Osteoblast (primary cell): ENCODE measurements at regions not wholly inside any gene's neighbourhood (a gene's known extent, or its start where the extent isn't known, plus 50 kb on each side); places are given as distances from the start of the nearest gene placed in this dataset.

ENCODE experiments used
- DNase-seq: peaks from one replicate; pipeline ENCODE4 v3.0.0; 2011; ENCODE audit warnings: low spot score, mixed read lengths; ENCODE audit not compliant: insufficient read length; ENCODE audit errors: missing footprints
- H2AFZ ChIP-seq: 2 replicates; pipeline ENCODE4 v1.6.0; 2011; ENCODE audit warnings: mild to moderate bottlenecking, low read length
- H3K27ac ChIP-seq: 2 replicates; pipeline ENCODE4 v1.5.1; 2011; ENCODE audit warnings: mild to moderate bottlenecking, low read depth, low read length, moderate library complexity
- H3K27me3 ChIP-seq: 2 replicates; pipeline ENCODE4 v1.6.0; 2012; ENCODE audit warnings: mild to moderate bottlenecking, control low read depth, inconsistent platforms, low read length, moderate library complexity; ENCODE audit not compliant: insufficient read depth
- H3K36me3 ChIP-seq: 2 replicates; pipeline ENCODE4 v1.5.1; 2011; ENCODE audit warnings: mild to moderate bottlenecking, low read length, control low read depth, moderate library complexity; ENCODE audit not compliant: insufficient read depth
- H3K4me1 ChIP-seq: 2 replicates; pipeline ENCODE4 v1.5.1; 2011; ENCODE audit warnings: mild to moderate bottlenecking, low read length, control low read depth, moderate library complexity; ENCODE audit not compliant: insufficient read depth
- H3K4me2 ChIP-seq: 2 replicates; pipeline ENCODE4 v1.6.0; 2011; ENCODE audit warnings: mild to moderate bottlenecking, low read length; ENCODE audit not compliant: insufficient read depth
- H3K4me3 ChIP-seq: fragments of 200-600 bp; sonication (generic); 3 replicates; pipeline ENCODE4 v1.5.1; 2012; ENCODE audit warnings: mild to moderate bottlenecking, low read length, inconsistent platforms; ENCODE audit not compliant: insufficient read depth
- H3K79me2 ChIP-seq: 2 replicates; pipeline ENCODE4 v1.6.0; 2012; ENCODE audit warnings: mild to moderate bottlenecking, low read length, control low read depth, inconsistent platforms; ENCODE audit not compliant: insufficient read depth
- H3K9me3 ChIP-seq: 2 replicates; pipeline ENCODE4 v1.5.1; 2011; ENCODE audit warnings: low read depth, low read length, control low read depth
- H4K20me1 ChIP-seq: 2 replicates; pipeline ENCODE4 v1.6.0; 2012; ENCODE audit warnings: mild to moderate bottlenecking, low read length, control low read depth; ENCODE audit not compliant: insufficient read depth
- TF ChIP-seq, protein P1 (sequence below): IDR thresholded peaks from 2 replicates; pipeline ENCODE4 v1.5.1; 2011; ENCODE audit warnings: mild to moderate bottlenecking, low read depth, low read length, moderate library complexity; ENCODE audit errors: extremely low read depth

DNA sequence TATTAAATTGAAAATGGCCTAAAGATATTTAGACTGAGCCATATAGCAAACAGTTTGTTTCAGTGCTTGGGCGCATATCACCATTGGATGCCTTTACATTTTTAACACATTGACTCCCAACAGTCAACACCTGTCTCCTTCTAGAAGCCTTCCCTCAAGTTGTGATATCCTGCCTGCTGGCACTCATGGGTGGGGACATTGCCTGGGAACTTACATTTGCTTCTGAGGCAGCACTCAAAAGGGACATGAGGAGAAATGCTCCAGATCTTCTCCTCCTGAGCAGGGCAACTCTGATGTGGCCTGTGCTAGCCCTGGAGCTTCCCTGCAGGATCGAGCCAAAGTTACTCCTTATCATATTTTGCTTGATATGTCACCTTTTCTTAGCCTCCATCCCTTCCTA, 392.2 kb downstream of the CDH7 start:
- no peak for DNase-seq
- no peaks in the 10 kb centered on the region for H3K36me3 ChIP-seq
- H3K27ac ChIP-seq, result no peak overlapping the region
- H2AFZ ChIP-seq, result no peak overlapping the region
- no peaks in the 10 kb centered on the region for H3K9me3 ChIP-seq
- no peaks in the 10 kb centered on the region for H3K27me3 ChIP-seq
- H3K79me2 ChIP-seq, result no peaks in the 10 kb centered on the region
- H3K4me1 ChIP-seq, result no peaks in the 10 kb centered on the region
- no peak overlapping the region for H3K4me3 ChIP-seq
- no peaks in the 10 kb centered on the region for H4K20me1 ChIP-seq
- TF ChIP-seq, protein P1, sequence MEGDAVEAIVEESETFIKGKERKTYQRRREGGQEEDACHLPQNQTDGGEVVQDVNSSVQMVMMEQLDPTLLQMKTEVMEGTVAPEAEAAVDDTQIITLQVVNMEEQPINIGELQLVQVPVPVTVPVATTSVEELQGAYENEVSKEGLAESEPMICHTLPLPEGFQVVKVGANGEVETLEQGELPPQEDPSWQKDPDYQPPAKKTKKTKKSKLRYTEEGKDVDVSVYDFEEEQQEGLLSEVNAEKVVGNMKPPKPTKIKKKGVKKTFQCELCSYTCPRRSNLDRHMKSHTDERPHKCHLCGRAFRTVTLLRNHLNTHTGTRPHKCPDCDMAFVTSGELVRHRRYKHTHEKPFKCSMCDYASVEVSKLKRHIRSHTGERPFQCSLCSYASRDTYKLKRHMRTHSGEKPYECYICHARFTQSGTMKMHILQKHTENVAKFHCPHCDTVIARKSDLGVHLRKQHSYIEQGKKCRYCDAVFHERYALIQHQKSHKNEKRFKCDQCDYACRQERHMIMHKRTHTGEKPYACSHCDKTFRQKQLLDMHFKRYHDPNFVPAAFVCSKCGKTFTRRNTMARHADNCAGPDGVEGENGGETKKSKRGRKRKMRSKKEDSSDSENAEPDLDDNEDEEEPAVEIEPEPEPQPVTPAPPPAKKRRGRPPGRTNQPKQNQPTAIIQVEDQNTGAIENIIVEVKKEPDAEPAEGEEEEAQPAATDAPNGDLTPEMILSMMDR, result no peak
- no peak overlapping the region for H3K4me2 ChIP-seq

DNA sequence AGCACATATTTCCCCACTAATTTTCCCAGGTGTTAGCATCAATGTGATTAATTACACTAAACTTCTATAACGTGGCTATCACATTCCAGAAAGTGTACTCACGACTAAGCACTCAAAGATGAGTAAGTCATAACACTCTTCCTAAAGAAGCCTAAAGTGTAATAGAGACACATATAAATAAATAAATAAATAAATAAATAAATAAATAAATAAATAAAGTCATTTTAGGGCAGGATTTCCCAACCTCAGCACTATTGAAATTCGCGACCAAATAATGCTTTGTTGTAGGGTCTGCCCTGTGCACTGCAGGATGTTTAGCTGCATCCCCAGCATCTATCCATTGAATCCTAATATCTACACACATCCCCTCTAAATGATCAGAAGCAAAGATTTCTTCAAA, 390.9 kb downstream of the CDH7 start:
- Histone ChIP-seq H3K79me2 (no peaks in the 10 kb centered on the region), H3K27me3 (no peaks in the 10 kb centered on the region), H3K36me3 (no peaks in the 10 kb centered on the region), H3K9me3 (no peaks in the 10 kb centered on the region), H3K4me2 (no peak overlapping the region), H3K4me1 (no peaks in the 10 kb centered on the region), H3K4me3 (no peak overlapping the region), H2AFZ (no peak overlapping the region), H4K20me1 (no peaks in the 10 kb centered on the region), H3K27ac (no peak overlapping the region)
- no peak for DNase-seq
- TF ChIP-seq, protein P1, result no peak

DNA sequence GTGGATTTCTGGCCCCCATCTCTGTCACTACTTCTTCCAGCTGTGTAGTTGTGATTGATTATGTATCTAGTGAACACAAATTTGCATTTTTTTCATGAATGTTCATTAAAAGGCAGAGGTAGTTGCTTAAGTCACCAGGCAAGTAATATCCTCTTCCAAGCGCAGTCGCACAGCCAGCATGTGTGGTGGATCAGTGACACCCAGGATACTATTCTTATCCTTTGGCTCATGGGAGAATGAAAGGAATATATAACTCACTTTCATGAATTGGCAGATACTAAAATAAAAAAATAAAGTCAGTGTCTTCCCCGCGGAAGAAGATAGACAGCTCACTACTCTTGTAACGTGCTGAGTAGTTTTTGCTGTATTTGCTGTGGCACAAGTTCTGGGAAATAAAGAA, 387.8 kb downstream of the CDH7 start:
- Histone ChIP-seq H4K20me1 (no peaks in the 10 kb centered on the region), H3K9me3 (peaks cover 5% of the 10 kb centered on the region), H3K4me3 (no peak overlapping the region), H3K27ac (no peak overlapping the region), H3K36me3 (no peaks in the 10 kb centered on the region), H3K4me1 (no peaks in the 10 kb centered on the region), H3K79me2 (no peaks in the 10 kb centered on the region), H2AFZ (no peak overlapping the region), H3K27me3 (no peaks in the 10 kb centered on the region), H3K4me2 (no peak overlapping the region)
- TF ChIP-seq, protein P1, result no peak
- no peak for DNase-seq

DNA sequence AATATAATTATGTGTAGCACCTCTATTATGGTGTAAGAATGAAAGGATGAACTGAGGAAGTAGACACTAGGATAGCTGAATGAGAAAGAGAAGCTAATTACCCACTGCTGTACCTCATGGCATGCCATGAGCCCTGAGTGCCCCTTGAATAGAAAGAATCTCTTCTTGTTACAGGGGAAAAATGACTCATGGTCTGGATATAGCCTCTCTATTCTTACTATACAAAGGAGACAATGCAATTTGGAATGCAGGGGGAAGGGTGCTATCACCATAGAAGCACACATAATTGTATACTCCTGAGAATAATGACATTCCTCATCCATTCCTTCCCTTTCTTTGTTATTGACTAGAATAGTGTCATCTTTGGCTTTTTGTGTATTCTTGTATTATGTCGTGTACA, 385.2 kb downstream of the CDH7 start:
- Histone ChIP-seq H3K27ac (no peak overlapping the region), H3K27me3 (no peaks in the 10 kb centered on the region), H4K20me1 (no peaks in the 10 kb centered on the region), H3K4me2 (no peak overlapping the region), H3K9me3 (peaks cover 5% of the 10 kb centered on the region), H3K36me3 (no peaks in the 10 kb centered on the region), H2AFZ (no peak overlapping the region), H3K4me3 (no peak overlapping the region), H3K4me1 (no peaks in the 10 kb centered on the region), H3K79me2 (no peaks in the 10 kb centered on the region)
- no peak for DNase-seq
- TF ChIP-seq, protein P1, result no peak
